ENCODE measurements at regions not wholly inside any gene's neighbourhood (a gene's known extent, or its start where the extent isn't known, plus 50 kb on each side); places are given as distances from the start of the nearest gene placed in this dataset.

- no peak for TF ChIP-seq EGR1 (IDR thresholded peaks at IDR 0.05; ENCODE audit: low read depth in 2 of 2)
- TF ChIP-seq CTCF (IDR thresholded peaks at IDR 0.05; ENCODE audit: low read depth, low read length, missing input control): no peak
- TF ChIP-seq MAX (IDR thresholded peaks at IDR 0.05): no peak
- TF ChIP-seq YY1 (IDR thresholded peaks at IDR 0.05): no peak
- no peak for TF ChIP-seq HNF4G (IDR thresholded peaks at IDR 0.05)
- TF ChIP-seq JUND (IDR thresholded peaks at IDR 0.05): no peak
Observed at GRCh38 chr13:30129411-30129810, 177.9 kb downstream of the KATNAL1 start.

Measured in liver (tissue), 3 donors.